Muscle of leg (tissue), 3 donors: ENCODE measurements at regions not wholly inside any gene's neighbourhood (a gene's known extent, or its start where the extent isn't known, plus 50 kb on each side); places are given as distances from the start of the nearest gene placed in this dataset.

ENCODE experiments used
- DNase-seq: peaks from one replicate; pipeline ENCODE4 v3.0.0; 2013
- H3K27ac ChIP-seq: one replicate; pipeline ENCODE4 v1.5.1; 2013; ENCODE audit warnings: mild to moderate bottlenecking, low read length, control low read depth
- H3K27me3 ChIP-seq: one replicate; pipeline ENCODE4 v1.6.1; 2013; ENCODE audit warnings: low read length; ENCODE audit not compliant: control insufficient read depth, insufficient read depth
- H3K36me3 ChIP-seq: one replicate; pipeline ENCODE4 v1.6.1; 2013; ENCODE audit warnings: low read length; ENCODE audit not compliant: control insufficient read depth, insufficient read depth
- H3K4me1 ChIP-seq: one replicate; pipeline ENCODE4 v1.6.1; 2013; ENCODE audit warnings: low read length; ENCODE audit not compliant: control insufficient read depth, insufficient read depth
- H3K4me3 ChIP-seq: one replicate; pipeline ENCODE4 v1.5.1; 2013; ENCODE audit warnings: low read length, control low read depth
- H3K9me3 ChIP-seq: replicated peaks from 2 replicates; pipeline ENCODE4 v1.6.1; 2013; ENCODE audit warnings: low read depth, low read length; ENCODE audit not compliant: control insufficient read depth
- WGBS: methylation state at CpG from one replicate; pipeline ENCODE4 v1.1.5; 2013; ENCODE audit warnings: missing lambda C conversion rate; ENCODE audit not compliant: insufficient coverage; 5-methylcytosine and 5-hydroxymethylcytosine counted together

GRCh38 chr7:26458466-26459145 is 166.9 kb downstream of the SNX10 start:
- peak overlapping the region; percentile 16 for H3K27ac ChIP-seq
- DNase-seq, result peak; percentile 61
- H3K9me3 ChIP-seq, result no peaks in the 10 kb centered on the region
- H3K27me3 ChIP-seq, result no peaks in the 10 kb centered on the region
- no peaks in the 10 kb centered on the region for H3K36me3 ChIP-seq
- H3K4me1 ChIP-seq, result peaks cover 9% of the 10 kb centered on the region
- H3K4me3 ChIP-seq, result no peak overlapping the region
- 48% methylated on average over 4 of the region's 6 CpGs for WGBS

- no peak for DNase-seq
- no peak overlapping the region for H3K27ac ChIP-seq
- no peaks in the 10 kb centered on the region for H3K9me3 ChIP-seq
- H3K4me1 ChIP-seq, result peaks cover 9% of the 10 kb centered on the region
- H3K27me3 ChIP-seq, result no peaks in the 10 kb centered on the region
- H3K4me3 ChIP-seq, result no peak overlapping the region
- H3K36me3 ChIP-seq, result no peaks in the 10 kb centered on the region
- 100% methylated on average over 1 of the region's 5 CpGs for WGBS
These were observed 168.0 kb downstream of the SNX10 start for GRCh38 chr7:26459540-26460193.

GRCh38 chr7:26460351-26461085 is 168.9 kb downstream of the SNX10 start:
- peak; percentile 57 for DNase-seq
- Histone ChIP-seq H3K4me1 (peaks cover 9% of the 10 kb centered on the region), H3K27me3 (no peaks in the 10 kb centered on the region), H3K27ac (peak overlapping the region; percentile 30), H3K4me3 (no peak overlapping the region), H3K36me3 (no peaks in the 10 kb centered on the region), H3K9me3 (no peaks in the 10 kb centered on the region)
- WGBS, result 50% methylated on average over 2 of the region's 4 CpGs

GRCh38 chr7:26461518-26461917 is 169.9 kb downstream of the SNX10 start:
- Histone ChIP-seq H3K4me3 (no peak overlapping the region), H3K4me1 (peaks cover 9% of the 10 kb centered on the region)
- WGBS, result 100% methylated on average over 3 of the region's 7 CpGs

GRCh38 chr7:26466007-26466406 is 174.3 kb downstream of the SNX10 start:
- DNase-seq, result no peak
- H3K27ac ChIP-seq, result no peak overlapping the region
- no peaks in the 10 kb centered on the region for H3K36me3 ChIP-seq

More at GRCh38 chr7:26461518-26461917, 169.9 kb downstream of the SNX10 start:
- Histone ChIP-seq H3K27ac (no peak overlapping the region), H3K9me3 (no peaks in the 10 kb centered on the region), H3K36me3 (no peaks in the 10 kb centered on the region), H3K27me3 (peaks cover 2% of the 10 kb centered on the region)
- DNase-seq, result no peak

GRCh38 chr7:26467104-26467503 is 175.4 kb downstream of the SNX10 start:
- no peaks in the 10 kb centered on the region for H3K4me1 ChIP-seq
- H3K27ac ChIP-seq, result no peak overlapping the region
- H3K36me3 ChIP-seq, result no peaks in the 10 kb centered on the region
- H3K27me3 ChIP-seq, result peaks cover 4% of the 10 kb centered on the region
- 90% methylated on average over 6 of the region's 8 CpGs for WGBS
- no peak overlapping the region for H3K4me3 ChIP-seq
- no peak for DNase-seq
- H3K9me3 ChIP-seq, result no peaks in the 10 kb centered on the region

More at GRCh38 chr7:26466007-26466406, 174.3 kb downstream of the SNX10 start:
- 94% methylated on average over 6 of the region's 6 CpGs for WGBS
- Histone ChIP-seq H3K4me1 (no peaks in the 10 kb centered on the region), H3K27me3 (peaks cover 2% of the 10 kb centered on the region), H3K9me3 (no peaks in the 10 kb centered on the region), H3K4me3 (no peak overlapping the region)

GRCh38 chr7:26467541-26467940 is 175.9 kb downstream of the SNX10 start:
- Histone ChIP-seq H3K4me3 (no peak overlapping the region), H3K9me3 (no peaks in the 10 kb centered on the region), H3K4me1 (no peaks in the 10 kb centered on the region), H3K27ac (no peak overlapping the region), H3K27me3 (peaks cover 4% of the 10 kb centered on the region), H3K36me3 (no peaks in the 10 kb centered on the region)
- 57% methylated on average over 3 of the region's 3 CpGs for WGBS
- no peak for DNase-seq

- Histone ChIP-seq H3K36me3 (no peaks in the 10 kb centered on the region), H3K27ac (no peak overlapping the region), H3K4me1 (no peaks in the 10 kb centered on the region), H3K9me3 (no peaks in the 10 kb centered on the region), H3K27me3 (peaks cover 4% of the 10 kb centered on the region), H3K4me3 (no peak overlapping the region)
- no peak for DNase-seq
- WGBS, result 94% methylated on average over 3 of the region's 7 CpGs
These were observed 177.0 kb downstream of the SNX10 start for GRCh38 chr7:26468625-26469024.

GRCh38 chr7:26469188-26469587 is 177.5 kb downstream of the SNX10 start:
- H3K4me3 ChIP-seq, result no peak overlapping the region
- no peak overlapping the region for H3K27ac ChIP-seq
- WGBS, result 86% methylated on average over 1 of the region's 1 CpG
- H3K27me3 ChIP-seq, result peaks cover 4% of the 10 kb centered on the region
- no peaks in the 10 kb centered on the region for H3K36me3 ChIP-seq
- H3K4me1 ChIP-seq, result no peaks in the 10 kb centered on the region
- H3K9me3 ChIP-seq, result no peaks in the 10 kb centered on the region
- DNase-seq, result no peak

- H3K36me3 ChIP-seq, result no peaks in the 10 kb centered on the region
- 29% methylated on average over 2 of the region's 7 CpGs for WGBS
- no peak overlapping the region for H3K4me3 ChIP-seq
- H3K4me1 ChIP-seq, result no peaks in the 10 kb centered on the region
- H3K27me3 ChIP-seq, result peaks cover 4% of the 10 kb centered on the region
- H3K27ac ChIP-seq, result no peak overlapping the region
- H3K9me3 ChIP-seq, result no peaks in the 10 kb centered on the region
- no peak for DNase-seq
These were observed 179.0 kb downstream of the SNX10 start for GRCh38 chr7:26470691-26471090.
